ENCODE measurements at regions not wholly inside any gene's neighbourhood (a gene's known extent, or its start where the extent isn't known, plus 50 kb on each side); places are given as distances from the start of the nearest gene placed in this dataset.

GRCh38 chr11:92687724-92688123 lies 281.7 kb upstream of the MTNR1B start:
- no peak for TF ChIP-seq POLR2A (IDR thresholded peaks at IDR 0.05)
- TF ChIP-seq, protein P1, sequence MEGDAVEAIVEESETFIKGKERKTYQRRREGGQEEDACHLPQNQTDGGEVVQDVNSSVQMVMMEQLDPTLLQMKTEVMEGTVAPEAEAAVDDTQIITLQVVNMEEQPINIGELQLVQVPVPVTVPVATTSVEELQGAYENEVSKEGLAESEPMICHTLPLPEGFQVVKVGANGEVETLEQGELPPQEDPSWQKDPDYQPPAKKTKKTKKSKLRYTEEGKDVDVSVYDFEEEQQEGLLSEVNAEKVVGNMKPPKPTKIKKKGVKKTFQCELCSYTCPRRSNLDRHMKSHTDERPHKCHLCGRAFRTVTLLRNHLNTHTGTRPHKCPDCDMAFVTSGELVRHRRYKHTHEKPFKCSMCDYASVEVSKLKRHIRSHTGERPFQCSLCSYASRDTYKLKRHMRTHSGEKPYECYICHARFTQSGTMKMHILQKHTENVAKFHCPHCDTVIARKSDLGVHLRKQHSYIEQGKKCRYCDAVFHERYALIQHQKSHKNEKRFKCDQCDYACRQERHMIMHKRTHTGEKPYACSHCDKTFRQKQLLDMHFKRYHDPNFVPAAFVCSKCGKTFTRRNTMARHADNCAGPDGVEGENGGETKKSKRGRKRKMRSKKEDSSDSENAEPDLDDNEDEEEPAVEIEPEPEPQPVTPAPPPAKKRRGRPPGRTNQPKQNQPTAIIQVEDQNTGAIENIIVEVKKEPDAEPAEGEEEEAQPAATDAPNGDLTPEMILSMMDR (IDR thresholded peaks at IDR 0.05): no peak
